ENCODE measurements at regions not wholly inside any gene's neighbourhood (a gene's known extent, or its start where the extent isn't known, plus 50 kb on each side); places are given as distances from the start of the nearest gene placed in this dataset.

GRCh38 chr6:22149501-22150367, 147.1 kb downstream of the PRL start:
- peak overlapping the region; percentile 0 to 83 (median 64) for H3K27ac ChIP-seq
- peaks cover 24 to 44% of the 10 kb centered on the region in 2 donors for H3K4me1 ChIP-seq (replicated peaks in 1 of 2)
- intact Hi-C loops (cut with DNase I), result no loop called here
- WGBS, 4 donors, result 50 to 57% (median 54%) methylated on average over 11 of the region's 11 CpGs
- no peaks in the 10 kb centered on the region for H3K9me3 ChIP-seq (replicated peaks in 1 of 3)
- peak; percentile 51 to 86 (median 75) for DNase-seq
- peak in 1 of 2 donors; percentile 10 for TF ChIP-seq POLR2A (IDR thresholded peaks at IDR 0.05)
- TF ChIP-seq CTCF (IDR thresholded peaks at IDR 0.05), result no peak
- peak overlapping the region in 1 of 4 donors; percentile 31 for H3K4me3 ChIP-seq
- no peaks in the 10 kb centered on the region for H3K27me3 ChIP-seq
- H3K36me3 ChIP-seq (replicated peaks in 1 of 2), result no peaks in the 10 kb centered on the region

GRCh38 chr6:22150368-22151035, 146.3 kb downstream of the PRL start:
- DNase-seq, result no peak
- intact Hi-C loops (cut with DNase I), result no loop called here
- no peaks in the 10 kb centered on the region for H3K9me3 ChIP-seq (replicated peaks in 1 of 3)

GRCh38 chr6:22151892-22152291, 144.9 kb downstream of the PRL start:
- DNase-seq, result no peak
- no peaks in the 10 kb centered on the region for H3K9me3 ChIP-seq (replicated peaks in 1 of 3)
- no peaks in the 10 kb centered on the region for H3K27me3 ChIP-seq
- no peak for TF ChIP-seq POLR2A (IDR thresholded peaks at IDR 0.05)
- TF ChIP-seq CTCF (IDR thresholded peaks at IDR 0.05), result no peak
- WGBS, 4 donors, result 92 to 100% (median 98%) methylated on average over 1 of the region's 1 CpG
- no peaks in the 10 kb centered on the region for H3K36me3 ChIP-seq (replicated peaks in 1 of 2)
- H3K4me1 ChIP-seq (replicated peaks in 1 of 2), result peaks cover 24 to 43% of the 10 kb centered on the region in 2 donors
- H3K27ac ChIP-seq, result no peak overlapping the region
- intact Hi-C loops (cut with DNase I), result no loop called here
- no peak overlapping the region for H3K4me3 ChIP-seq

More at GRCh38 chr6:22150368-22151035, 146.3 kb downstream of the PRL start:
- no peak for TF ChIP-seq CTCF (IDR thresholded peaks at IDR 0.05)
- no peak for TF ChIP-seq POLR2A (IDR thresholded peaks at IDR 0.05)
- Histone ChIP-seq H3K27me3 (no peaks in the 10 kb centered on the region), H3K36me3 (replicated peaks in 1 of 2) (no peaks in the 10 kb centered on the region), H3K4me1 (replicated peaks in 1 of 2) (peaks cover 24 to 44% of the 10 kb centered on the region in 2 donors), H3K27ac (peak overlapping the region; percentile 0 to 83 (median 64)), H3K4me3 (peak overlapping the region in 1 of 4 donors; percentile 31)

- Histone ChIP-seq H3K4me1 (replicated peaks in 1 of 2) (peaks cover 24 to 42% of the 10 kb centered on the region in 2 donors), H3K4me3 (no peak overlapping the region), H3K36me3 (replicated peaks in 1 of 2) (no peaks in the 10 kb centered on the region), H3K27me3 (no peaks in the 10 kb centered on the region), H3K9me3 (replicated peaks in 1 of 3) (no peaks in the 10 kb centered on the region), H3K27ac (no peak overlapping the region)
- DNase-seq, result no peak
- TF ChIP-seq CTCF (IDR thresholded peaks at IDR 0.05) (no peak), POLR2A (IDR thresholded peaks at IDR 0.05) (no peak)
- intact Hi-C loops (cut with DNase I), result no loop called here
Observed at GRCh38 chr6:22152841-22153240, 144.0 kb downstream of the PRL start.

Data from adrenal gland (tissue), 9 donors.